HG03520 (cell line): ENCODE measurements at regions not wholly inside any gene's neighbourhood (a gene's known extent, or its start where the extent isn't known, plus 50 kb on each side); places are given as distances from the start of the nearest gene placed in this dataset.

Experiments used
- ATAC-seq: cut with Tn5 transposase; IDR thresholded peaks from one replicate; pipeline ENCODE4 v1.9.1; 2021; ENCODE audit warnings: mild to moderate bottlenecking, moderate library complexity; ENCODE audit not compliant: unreplicated experiment

- no peak for ATAC-seq
These were observed 139.4 kb downstream of the GADD45G start for GRCh38 chr9:89744255-89744648.

GRCh38 chr9:89744730-89745129 lies 139.9 kb downstream of the GADD45G start:
- no peak for ATAC-seq

GRCh38 chr9:89745601-89746376 lies 141.0 kb downstream of the GADD45G start:
- ATAC-seq = no peak

GRCh38 chr9:89746385-89747116 lies 141.7 kb downstream of the GADD45G start:
- no peak for ATAC-seq

GRCh38 chr9:89747596-89747995 lies 142.8 kb downstream of the GADD45G start:
- no peak for ATAC-seq

- no peak for ATAC-seq
These were observed 143.3 kb downstream of the GADD45G start for GRCh38 chr9:89748021-89748670.

GRCh38 chr9:89748831-89749499 lies 144.2 kb downstream of the GADD45G start:
- ATAC-seq = no peak

GRCh38 chr9:89749500-89750116 lies 144.8 kb downstream of the GADD45G start:
- no peak for ATAC-seq

- ATAC-seq = no peak
These were observed 145.4 kb downstream of the GADD45G start for GRCh38 chr9:89750117-89750791.

GRCh38 chr9:89751079-89751825 lies 146.4 kb downstream of the GADD45G start:
- no peak for ATAC-seq

- no peak for ATAC-seq
These were observed 147.3 kb downstream of the GADD45G start for GRCh38 chr9:89752154-89752553.

GRCh38 chr9:89753472-89754055 lies 148.8 kb downstream of the GADD45G start:
- no peak for ATAC-seq

GRCh38 chr9:89754193-89754592 lies 149.4 kb downstream of the GADD45G start:
- no peak for ATAC-seq

GRCh38 chr9:89755821-89756220 lies 151.0 kb downstream of the GADD45G start:
- ATAC-seq = no peak

- no peak for ATAC-seq
These were observed 152.2 kb downstream of the GADD45G start for GRCh38 chr9:89756891-89757537.

- ATAC-seq = no peak
These were observed 153.1 kb downstream of the GADD45G start for GRCh38 chr9:89757776-89758528.

- no peak for ATAC-seq
These were observed 154.8 kb downstream of the GADD45G start for GRCh38 chr9:89759572-89759971.

- ATAC-seq = no peak
These were observed 155.3 kb downstream of the GADD45G start for GRCh38 chr9:89760123-89760522.
